HG03565 (cell line): ENCODE measurements at regions not wholly inside any gene's neighbourhood (a gene's known extent, or its start where the extent isn't known, plus 50 kb on each side); places are given as distances from the start of the nearest gene placed in this dataset.
"Not testable (repeated sequence)": the region's sequence is repeated elsewhere in the genome, so short reads cannot be mapped to it uniquely, and the experiment has no call there.

Experiments
- ATAC-seq: cut with Tn5 transposase; IDR thresholded peaks from one replicate; pipeline ENCODE4 v1.9.1; 2021; ENCODE audit warnings: mild to moderate bottlenecking, moderate library complexity; ENCODE audit not compliant: unreplicated experiment

DNA sequence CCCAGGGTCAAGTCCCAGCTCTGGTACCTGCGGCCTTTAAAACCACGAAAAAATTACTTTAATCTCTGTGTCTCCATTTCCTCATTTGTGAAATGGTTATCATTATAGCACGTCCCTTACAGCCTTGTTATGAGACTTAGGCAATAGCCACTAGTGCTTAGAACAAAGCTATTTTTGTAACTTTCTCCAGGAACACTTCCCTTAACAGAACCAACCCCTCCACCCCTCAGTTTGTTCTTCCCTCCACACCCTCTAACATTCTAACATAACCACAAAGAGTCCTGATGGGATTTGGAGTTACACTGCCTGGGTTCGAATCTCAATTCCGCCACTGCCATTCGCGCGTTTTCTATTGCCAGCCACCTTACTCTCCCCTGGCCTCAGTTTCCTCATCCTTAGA is 2777.4 kb upstream of the TPTE start:
- ATAC-seq = not testable (repeated sequence)

DNA sequence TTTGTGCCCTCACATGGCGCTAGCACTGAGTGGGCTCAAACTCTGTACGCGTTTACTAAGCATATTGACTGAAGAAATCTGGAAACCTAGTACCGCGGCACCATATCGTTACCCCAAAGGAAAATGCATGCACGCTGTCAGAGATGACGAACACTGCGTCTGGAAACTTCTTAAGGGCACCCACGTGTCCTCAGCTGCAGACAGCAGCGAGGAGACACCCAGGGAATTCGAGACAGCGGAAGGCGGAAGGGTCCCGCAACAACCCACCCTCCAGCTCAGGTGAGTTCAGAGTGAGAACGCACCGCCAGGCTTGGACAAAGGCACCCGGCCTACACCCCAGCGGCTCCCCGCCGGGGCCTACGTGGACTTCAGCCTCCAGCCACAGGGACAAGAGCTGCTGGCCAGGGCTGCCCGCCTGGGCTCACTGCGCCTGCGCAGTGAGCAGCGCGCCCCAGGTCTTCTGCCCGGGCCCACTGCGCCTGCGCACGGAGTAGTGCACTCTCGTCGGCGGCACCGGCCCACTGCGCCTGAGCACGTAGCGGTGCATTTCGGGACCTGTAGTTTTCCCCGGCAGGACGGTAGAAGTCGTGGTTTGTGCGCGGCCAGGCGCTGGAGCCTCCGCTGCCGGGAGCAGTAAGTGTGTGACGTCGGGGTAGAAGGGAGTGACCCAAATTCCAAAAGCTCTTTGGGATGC is 2776.8 kb upstream of the TPTE start:
- peak; percentile 93 for ATAC-seq

DNA sequence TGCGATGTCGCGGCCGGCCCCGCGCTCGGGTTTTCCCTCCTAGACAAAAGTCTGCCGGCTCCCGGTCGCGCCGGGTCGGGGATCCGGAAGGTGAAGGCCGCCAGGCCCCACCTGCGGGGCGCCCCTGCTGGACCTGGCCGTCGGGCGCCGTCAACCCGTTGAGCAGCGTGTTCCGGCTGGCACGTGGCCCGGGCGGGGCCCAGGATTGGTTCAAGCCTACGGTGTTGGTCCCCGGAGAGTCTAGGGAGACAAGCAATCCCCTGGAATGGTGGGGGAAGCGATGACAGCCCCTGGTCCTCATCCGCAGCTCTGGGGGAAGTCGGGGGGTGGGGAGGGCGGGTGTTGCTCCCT is 2776.3 kb upstream of the TPTE start:
- ATAC-seq = peak; percentile 42

DNA sequence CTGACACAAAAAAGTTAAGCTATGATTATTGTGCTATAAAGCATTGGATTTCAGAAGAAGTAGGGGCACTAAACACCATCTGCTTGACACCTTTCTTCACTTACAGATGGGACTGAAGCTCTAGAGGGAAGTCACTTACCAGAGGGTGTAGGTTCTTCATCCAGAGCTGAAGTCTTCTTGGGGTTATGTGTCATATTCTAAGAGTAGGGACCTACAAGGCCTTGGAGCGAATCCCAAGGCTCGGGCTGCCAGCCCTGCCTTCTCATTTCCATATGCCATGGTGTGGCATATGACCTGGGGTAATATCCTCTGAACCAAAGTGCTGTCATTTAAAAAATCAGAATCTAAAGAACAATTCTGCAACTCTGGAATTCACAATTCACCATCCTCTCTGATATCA is 2773.4 kb upstream of the TPTE start:
- ATAC-seq = not testable (repeated sequence)

DNA sequence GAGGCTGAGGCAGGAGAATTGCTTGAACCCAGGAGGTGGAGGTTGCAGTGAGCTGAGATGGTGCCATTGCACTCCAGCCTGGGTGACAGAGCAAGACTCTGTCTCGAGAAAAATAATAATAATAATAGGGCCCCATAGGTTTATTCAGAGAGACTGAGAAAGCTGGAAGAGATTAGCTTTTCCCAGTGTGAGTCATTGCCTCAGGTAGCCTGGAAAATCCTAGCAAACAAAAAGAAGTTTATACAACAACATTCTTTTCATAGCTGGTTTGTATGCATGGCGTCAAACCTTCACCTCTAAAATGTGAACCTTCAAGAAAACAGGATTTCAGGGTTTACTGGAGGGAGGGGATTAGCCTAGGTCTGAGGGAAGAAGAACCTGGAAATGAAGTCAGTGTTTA is 2768.8 kb upstream of the TPTE start:
- not testable (repeated sequence) for ATAC-seq

DNA sequence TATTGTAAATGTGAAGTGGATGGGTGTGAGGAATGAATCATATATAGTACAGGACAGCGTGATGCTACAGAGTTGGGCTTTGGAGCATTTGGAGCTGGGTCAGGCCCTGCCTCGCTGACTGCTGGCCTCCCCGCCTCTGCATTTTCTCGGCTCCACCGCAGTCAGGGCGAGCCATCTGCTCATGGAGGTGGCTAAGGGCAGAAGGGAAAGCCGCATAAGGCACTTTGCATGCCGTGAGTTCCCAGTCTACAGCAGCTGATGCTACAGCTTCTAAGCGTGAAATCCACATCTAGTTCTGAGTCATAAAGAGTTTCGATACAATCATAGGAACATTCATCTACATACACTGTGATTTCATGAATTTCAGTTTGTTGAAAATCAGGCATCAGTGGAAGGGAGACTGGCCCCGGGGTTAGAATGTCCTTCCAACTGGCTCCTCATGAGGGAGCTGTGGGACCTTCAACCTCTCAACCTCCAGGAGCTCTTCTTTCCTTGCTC is 2768.0 kb upstream of the TPTE start:
- peak; percentile 96 for ATAC-seq

DNA sequence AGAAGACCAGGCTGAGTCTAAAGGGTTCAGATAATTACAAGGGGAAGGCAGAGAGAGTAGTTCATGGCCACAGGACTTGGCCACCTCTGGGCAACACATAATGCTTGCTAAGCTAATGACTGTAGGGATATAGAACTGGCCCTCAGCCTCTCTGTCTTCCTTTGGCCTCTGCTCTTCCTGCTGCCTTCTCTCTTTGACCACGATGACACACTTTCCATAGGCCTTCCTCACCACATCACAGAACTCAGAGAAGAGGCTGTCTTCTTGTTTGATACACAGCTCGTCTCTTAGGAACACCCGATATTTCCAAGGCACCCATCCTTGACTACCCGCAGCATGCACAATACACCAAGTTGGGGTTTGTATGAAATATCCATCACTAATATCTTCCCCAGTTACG is 2751.4 kb upstream of the TPTE start:
- not testable (repeated sequence) for ATAC-seq

DNA sequence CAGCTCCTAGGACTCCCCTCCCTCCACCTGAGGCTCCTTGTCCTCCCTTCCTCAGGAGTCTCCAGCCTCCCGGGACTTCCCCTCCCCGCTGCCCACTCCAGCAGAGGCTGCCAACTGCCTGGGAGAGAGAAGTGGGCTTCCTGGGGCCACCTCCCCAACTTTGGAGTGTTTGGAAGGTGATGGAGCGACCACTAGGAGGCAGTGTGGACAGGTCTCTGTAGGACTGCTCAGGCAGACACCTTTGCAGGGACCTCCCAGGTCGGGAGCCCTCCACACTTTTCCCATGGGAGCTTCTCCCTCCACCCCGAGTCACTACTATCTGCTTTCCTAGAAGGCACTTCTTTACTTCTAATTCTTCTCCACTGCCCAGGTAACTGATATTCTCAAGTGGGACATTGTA is 2747.2 kb upstream of the TPTE start:
- ATAC-seq = not testable (repeated sequence)

DNA sequence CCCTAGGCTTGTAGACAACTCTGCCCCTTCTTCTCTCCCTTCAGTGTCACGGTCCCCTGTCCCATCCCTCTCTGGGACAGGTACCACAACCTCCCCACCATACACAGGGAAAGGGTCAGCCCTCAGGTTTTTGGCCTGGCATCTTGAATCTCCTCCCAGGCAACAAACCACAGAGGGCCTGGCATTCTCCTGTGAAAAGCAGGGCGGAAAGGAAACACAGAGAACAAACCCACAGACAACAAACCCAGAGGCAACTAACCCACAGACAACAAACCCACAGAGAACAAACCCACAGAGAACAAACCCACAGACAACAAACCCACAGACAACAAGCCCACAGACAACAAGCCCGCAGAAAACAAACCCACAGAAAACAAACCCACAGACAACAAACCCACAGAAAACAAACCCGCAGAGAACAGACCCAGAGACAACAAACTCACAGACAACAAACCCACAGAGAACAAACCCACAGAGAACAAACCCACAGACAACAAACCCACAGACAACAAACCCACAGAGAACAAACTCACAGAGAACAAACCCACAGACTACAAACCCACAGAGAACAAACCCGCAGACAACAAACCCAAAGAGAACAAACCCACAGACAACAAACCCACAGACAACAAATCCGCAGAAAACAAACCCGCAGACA is 2745.9 kb upstream of the TPTE start:
- ATAC-seq = not testable (repeated sequence)

DNA sequence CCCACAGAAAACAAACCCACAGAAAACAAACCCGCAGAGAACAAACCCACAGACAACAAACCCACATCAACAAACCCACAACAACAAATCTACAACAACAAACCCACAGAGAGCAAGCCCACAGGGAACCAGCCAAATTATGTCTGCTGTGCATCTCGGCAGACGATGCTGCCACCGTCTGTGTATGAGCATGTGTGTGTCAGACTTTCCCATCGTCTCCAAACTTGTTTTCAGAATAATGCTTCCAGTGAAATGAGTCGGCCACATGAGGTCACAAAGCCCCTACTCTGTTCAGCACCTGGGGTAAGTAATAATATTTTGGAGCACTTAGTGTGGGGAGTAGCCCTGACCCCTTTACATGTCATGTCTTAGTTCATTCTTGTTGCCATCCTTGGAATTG is 2745.3 kb upstream of the TPTE start:
- not testable (repeated sequence) for ATAC-seq

DNA sequence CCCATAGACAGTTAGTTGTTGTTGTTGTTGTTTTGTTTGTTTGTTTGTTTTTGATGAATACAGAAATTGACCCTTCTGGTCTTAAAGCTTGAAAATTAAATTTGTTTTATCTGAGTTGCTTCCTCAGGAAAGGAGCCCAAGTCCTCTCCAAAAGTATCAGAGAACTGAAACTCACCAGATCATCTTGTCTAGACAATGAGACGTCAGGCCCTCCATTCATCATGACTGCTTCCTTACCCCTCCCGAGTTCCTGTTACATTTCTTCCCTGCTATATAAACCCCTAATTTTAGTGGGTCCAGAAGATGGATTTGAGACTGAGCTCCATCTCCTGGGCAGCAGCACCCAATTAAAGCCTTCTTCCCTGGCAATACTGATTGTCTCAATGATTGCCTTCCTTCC is 2744.8 kb upstream of the TPTE start:
- not testable (repeated sequence) for ATAC-seq

DNA sequence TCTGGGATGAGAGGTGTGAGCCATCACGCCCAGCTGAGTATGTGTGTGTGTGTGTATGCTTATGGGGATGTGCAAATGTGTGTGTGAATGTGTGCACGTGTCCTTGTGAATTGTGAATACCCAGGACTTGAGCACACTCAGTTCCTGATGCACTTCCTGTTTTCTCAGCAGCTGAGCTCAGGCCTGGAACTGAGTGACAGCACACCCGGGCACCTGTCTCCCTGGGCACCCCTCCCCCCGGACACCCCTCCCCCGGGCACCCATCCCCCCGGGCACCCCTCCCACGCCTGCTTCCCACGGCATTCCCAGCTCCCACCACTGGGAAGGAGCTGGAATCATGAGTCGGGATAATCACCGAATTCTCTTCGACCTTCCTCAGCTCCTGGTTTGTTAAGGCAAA is 2744.1 kb upstream of the TPTE start:
- not testable (repeated sequence) for ATAC-seq

DNA sequence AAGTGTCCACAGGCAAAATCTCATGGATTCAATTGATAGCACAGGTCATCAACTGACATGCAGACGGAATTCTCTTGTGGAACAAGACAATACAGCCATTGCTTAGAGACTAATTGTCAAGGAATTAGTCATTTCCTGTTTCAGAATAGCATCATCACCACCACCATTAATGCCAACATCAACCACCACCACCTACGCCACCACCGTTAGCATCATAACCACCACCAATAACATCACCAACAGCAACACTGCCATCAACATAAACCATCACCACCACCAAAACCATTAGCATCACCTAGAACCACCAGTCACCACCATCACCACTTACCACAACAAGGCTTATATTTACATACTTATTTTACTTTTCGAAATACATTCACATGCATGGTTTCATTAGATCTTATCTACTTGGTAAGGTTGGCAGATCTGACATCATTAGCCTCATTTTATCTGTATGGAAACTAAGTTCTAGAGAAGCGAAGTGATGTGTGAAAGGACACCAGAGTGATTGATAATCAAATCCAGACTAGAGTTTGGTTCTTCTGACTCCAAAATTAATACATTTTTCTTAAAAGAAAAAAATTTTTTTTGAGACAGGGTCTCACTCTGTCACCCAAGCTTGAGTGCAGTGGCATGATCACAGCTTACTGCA is 2733.8 kb upstream of the TPTE start:
- ATAC-seq = not testable (repeated sequence)

DNA sequence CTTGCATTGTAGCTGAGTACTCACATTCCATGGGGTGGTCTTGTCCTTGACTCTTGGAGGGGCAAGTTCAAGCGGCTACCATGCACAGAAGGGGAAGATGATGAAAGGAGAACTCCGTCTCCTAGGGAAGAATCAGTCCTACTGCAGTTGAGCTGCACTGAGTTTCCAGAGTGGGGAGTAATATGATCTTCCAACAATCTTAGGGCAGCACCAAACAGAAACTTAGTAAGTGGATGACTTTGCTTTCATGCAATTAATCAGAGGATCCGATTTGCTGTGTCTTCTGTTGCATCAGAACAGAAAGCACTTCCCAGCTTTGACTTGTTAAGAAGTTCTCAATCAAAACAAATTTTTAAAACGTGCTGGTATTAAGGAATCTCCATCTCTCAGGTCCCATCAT is 2727.6 kb upstream of the TPTE start:
- not testable (repeated sequence) for ATAC-seq

DNA sequence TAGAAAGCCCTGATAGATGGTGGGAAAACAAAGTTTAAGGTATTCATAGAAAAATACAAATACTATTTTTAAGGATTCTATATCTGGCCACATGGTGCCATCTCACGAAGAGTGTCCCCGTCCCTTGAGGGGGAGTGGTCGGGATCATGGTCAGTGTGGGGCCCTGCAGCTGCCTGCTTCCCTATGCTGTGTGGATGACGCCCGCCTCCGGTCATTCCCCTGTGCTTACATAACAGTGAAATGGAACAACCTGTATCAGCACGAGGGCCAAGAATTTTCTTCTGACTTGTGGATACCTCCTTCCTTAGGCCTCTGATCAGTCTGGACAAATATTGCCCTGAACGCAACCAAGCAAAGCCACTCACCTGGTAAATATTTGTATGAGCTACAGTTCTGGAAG is 2724.1 kb upstream of the TPTE start:
- ATAC-seq = not testable (repeated sequence)

DNA sequence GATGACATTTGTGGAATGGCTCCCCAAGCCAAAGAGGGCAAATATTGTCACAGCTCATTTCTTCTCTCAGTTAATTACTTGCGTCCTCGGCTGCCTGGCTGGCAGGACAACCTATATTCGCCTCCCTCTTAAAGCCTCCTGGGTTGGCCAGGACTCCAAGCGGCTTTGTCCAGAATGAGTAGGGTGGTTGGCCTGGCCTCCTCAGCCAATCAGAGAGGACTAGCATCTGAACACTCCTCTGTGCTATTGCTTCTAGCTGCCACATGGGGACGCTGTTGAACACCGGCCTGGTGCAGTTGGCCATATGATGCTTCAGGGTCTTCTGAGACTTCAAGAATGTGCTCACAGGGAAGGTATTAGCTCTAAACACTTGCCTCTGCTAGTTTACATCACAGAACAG is 2722.9 kb upstream of the TPTE start:
- ATAC-seq = not testable (repeated sequence)

DNA sequence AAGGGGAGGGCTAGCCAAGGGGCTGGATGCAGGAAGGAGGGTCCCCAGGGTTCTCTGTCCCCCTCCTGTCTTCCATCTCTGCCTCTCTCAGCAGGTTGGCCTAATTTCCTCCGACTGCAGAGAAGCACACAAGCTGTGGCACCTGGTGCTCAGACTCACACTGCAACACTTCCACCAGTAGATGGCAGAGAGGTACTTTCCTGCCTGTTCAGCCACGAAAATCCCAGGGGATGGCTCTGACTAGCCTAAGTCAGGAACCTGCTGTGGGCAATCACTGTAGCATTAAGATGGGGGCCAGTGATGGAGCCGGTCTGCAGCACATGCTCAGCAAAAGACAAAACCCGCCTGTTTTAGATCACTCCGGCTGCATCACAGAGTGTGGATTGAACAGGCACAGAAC is 2721.7 kb upstream of the TPTE start:
- ATAC-seq = not testable (repeated sequence)

DNA sequence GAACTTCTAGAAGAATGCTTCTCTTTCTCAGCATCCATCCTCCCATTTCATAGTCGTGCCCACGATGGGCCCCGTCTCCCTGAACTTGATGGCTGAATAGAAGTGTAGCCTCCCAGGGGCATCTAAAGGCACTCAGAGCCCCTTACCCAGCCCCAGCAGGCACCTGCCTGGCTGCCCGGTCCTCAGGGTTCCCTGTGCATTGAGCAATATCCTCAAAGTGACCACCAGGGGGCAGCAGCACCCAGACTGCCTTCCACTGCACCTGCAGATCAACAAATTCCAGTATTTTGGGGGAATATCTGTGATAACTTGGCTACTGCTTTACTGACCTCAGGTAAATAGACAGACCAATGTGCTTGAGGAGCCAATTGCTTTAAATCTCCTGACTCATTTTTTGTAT is 2707.9 kb upstream of the TPTE start:
- ATAC-seq = not testable (repeated sequence)

DNA sequence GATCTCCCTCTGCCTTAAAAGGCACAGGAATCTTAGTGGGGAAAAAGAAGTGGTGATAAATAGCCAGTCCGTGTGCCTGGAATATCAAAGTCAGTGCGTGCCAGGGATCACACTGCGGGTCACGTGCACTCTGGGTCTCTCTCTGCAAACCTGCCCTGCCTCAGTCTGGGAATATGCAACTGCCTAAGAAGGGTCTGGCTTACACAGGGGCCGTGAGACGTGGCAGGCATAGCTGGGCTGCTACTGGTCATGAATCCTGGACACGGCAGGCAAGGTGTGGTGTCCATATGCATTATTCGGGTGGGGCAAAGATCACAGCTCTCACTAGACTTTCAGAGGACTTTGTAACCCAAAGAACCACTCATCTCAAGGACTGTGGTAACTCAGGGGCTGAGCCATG is 2704.4 kb upstream of the TPTE start:
- ATAC-seq = not testable (repeated sequence)

DNA sequence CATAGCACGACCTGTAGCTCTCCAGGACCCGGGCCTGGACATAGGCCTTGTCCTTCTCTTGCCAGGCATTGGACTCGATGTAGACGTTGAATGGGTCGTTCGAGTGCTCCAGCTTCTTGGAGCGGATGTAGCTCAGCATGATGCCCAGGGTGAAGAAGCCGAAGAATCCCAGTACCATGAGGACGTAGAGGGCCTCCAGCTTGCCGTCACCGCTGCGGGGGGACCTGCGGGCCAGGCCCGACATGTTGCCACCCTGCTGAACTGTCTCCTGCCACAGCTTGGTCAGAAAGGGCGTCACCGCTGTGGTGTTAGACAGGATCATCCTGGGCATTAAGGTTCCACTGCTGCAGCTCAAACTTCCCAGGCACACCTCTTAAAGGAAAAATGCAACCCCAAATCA is 2702.1 kb upstream of the TPTE start:
- not testable (repeated sequence) for ATAC-seq

DNA sequence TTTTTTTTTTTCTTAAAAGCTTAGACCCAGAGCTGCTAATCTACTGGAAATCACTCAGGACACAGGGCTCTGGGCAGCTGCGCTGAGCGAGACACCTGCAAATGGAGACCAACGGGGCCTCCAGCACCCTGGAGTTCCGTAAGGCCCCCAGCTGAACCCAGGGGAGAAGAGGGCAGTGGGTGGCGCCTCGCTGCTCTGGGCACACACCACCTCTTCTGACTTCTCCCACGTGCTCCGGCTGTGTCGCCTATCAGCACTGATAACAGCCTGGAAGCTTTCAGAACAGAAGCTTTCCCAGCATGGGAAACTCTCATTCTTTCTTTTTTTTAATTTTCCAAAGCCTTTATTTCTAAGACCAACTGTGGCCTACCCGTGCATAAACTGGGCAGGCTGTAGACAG is 2695.8 kb upstream of the TPTE start:
- not testable (repeated sequence) for ATAC-seq

DNA sequence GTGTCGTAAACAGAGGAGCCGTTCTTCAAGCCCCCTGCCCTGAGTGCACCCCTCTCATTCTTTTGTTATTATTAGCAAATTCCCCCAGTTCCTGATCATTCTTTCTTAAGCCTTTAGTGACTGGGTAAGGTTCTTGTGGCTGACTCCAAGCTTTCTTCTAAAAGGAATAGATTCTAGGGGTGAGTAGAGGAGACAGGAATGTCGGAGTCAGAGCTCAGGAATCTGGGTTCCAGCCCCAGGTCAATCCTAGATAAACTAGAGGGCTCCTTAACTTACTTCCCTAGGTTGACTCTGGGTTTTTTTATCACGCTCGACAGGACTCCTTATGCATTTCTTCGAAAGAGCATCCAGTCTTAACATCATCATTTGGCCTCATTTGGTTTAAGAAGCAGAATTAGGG is 2695.2 kb upstream of the TPTE start:
- ATAC-seq = not testable (repeated sequence)
